Astrocyte (in vitro differentiated cells and primary cell): ENCODE measurements at regions not wholly inside any gene's neighbourhood (a gene's known extent, or its start where the extent isn't known, plus 50 kb on each side); places are given as distances from the start of the nearest gene placed in this dataset.

Experiments
- DNase-seq: peaks from one replicate; pipeline ENCODE4 v3.0.0-alpha.2; 2010; ENCODE audit warnings: low read depth
- FAIRE-seq: peaks from 2 replicates; lab custom pipeline; 2011; peaks lifted over from hg19 to GRCh38; lab: Jason Lieb, UNC
- H2AFZ ChIP-seq: 2 replicates; pipeline ENCODE4 v1.6.0; 2012; ENCODE audit warnings: low read depth, low read length, inconsistent platforms
- H3K27ac ChIP-seq: 2 replicates; pipeline ENCODE4 v1.5.1; 2011; ENCODE audit warnings: low read depth, low read length, inconsistent platforms
- H3K27me3 ChIP-seq: 2 replicates; pipeline ENCODE4 v1.6.0; 2011; ENCODE audit warnings: low read length, inconsistent platforms; ENCODE audit not compliant: insufficient read depth
- H3K36me3 ChIP-seq: 2 replicates; pipeline ENCODE4 v1.5.1; 2011; ENCODE audit warnings: low read length, inconsistent platforms; ENCODE audit not compliant: insufficient read depth
- H3K4me1 ChIP-seq: 2 replicates; pipeline ENCODE4 v1.5.1; 2011; ENCODE audit warnings: low read length, inconsistent platforms; ENCODE audit not compliant: insufficient read depth
- H3K4me2 ChIP-seq: 2 replicates; pipeline ENCODE4 v1.6.0; 2012; ENCODE audit warnings: low read length, inconsistent platforms
- H3K4me3 ChIP-seq: 2 replicates; pipeline ENCODE4 v1.5.1; 2011; ENCODE audit warnings: low read depth, mild to moderate bottlenecking, low read length, inconsistent platforms; ENCODE audit not compliant: insufficient read depth
- H3K79me2 ChIP-seq: 2 replicates; pipeline ENCODE4 v1.6.0; 2012; ENCODE audit warnings: mild to moderate bottlenecking, low read length, inconsistent platforms; ENCODE audit not compliant: insufficient read depth
- H3K9ac ChIP-seq: 2 replicates; pipeline ENCODE4 v1.6.0; 2012; ENCODE audit warnings: mild to moderate bottlenecking, low read length, inconsistent platforms
- H3K9me3 ChIP-seq: 2 replicates; pipeline ENCODE4 v1.5.1; 2012; ENCODE audit warnings: low read depth, mild to moderate bottlenecking, low read length, inconsistent platforms; ENCODE audit not compliant: insufficient read depth
- H4K20me1 ChIP-seq: 2 replicates; pipeline ENCODE4 v1.6.0; 2012; ENCODE audit warnings: low read length, inconsistent platforms; ENCODE audit not compliant: insufficient read depth
- H3K27ac Mint-ChIP-seq: one replicate; pipeline ENCODE4 v1.8.0; 2021; ENCODE audit warnings: mild to moderate bottlenecking, mixed read lengths; ENCODE audit not compliant: unreplicated experiment
- H3K27me3 Mint-ChIP-seq: one replicate; pipeline ENCODE4 v1.8.0; 2021; ENCODE audit warnings: low read depth, mixed read lengths; ENCODE audit not compliant: unreplicated experiment
- H3K36me3 Mint-ChIP-seq: one replicate; pipeline ENCODE4 v1.8.0; 2021; ENCODE audit warnings: low read depth, mixed read lengths; ENCODE audit not compliant: unreplicated experiment
- H3K4me1 Mint-ChIP-seq: one replicate; pipeline ENCODE4 v1.8.0; 2021; ENCODE audit warnings: low read depth, mixed read lengths; ENCODE audit not compliant: unreplicated experiment
- H3K4me3 Mint-ChIP-seq: one replicate; pipeline ENCODE4 v1.8.0; 2021; ENCODE audit warnings: mild to moderate bottlenecking, moderate library complexity, mixed read lengths; ENCODE audit not compliant: unreplicated experiment
- H3K9me3 Mint-ChIP-seq: one replicate; pipeline ENCODE4 v1.8.0; 2021; ENCODE audit warnings: mild to moderate bottlenecking, mixed read lengths; ENCODE audit not compliant: unreplicated experiment
- CTCF ChIP-seq: IDR thresholded peaks from 2 replicates; pipeline ENCODE4 v1.5.1; 2011; ENCODE audit warnings: low read depth, mild to moderate bottlenecking, inconsistent platforms, low read length, moderate library complexity; ENCODE audit not compliant: insufficient read depth
- EZH2 ChIP-seq: IDR thresholded peaks from 2 replicates; pipeline ENCODE4 v1.6.1; 2012; ENCODE audit warnings: mild to moderate bottlenecking, low read length, inconsistent platforms; ENCODE audit not compliant: insufficient read depth

GRCh38 chr2:105674859-105675541, 69.7 kb upstream of the NCK2 start:
- Mint-ChIP-seq H3K36me3 (peaks cover 2% of the 10 kb centered on the region), H3K4me3 (no peak overlapping the region), H3K27ac (peak overlapping the region; percentile 35), H3K27me3 (peaks cover 11% of the 10 kb centered on the region), H3K9me3 (peaks cover 2% of the 10 kb centered on the region), H3K4me1 (peaks cover 15% of the 10 kb centered on the region)
- no peaks in the 10 kb centered on the region for H3K36me3 ChIP-seq
- H3K27ac ChIP-seq: no peak overlapping the region
- H3K4me2 ChIP-seq: no peak overlapping the region
- no peak overlapping the region for H3K4me3 ChIP-seq
- DNase-seq (no peak), FAIRE-seq (no peak)
- TF ChIP-seq CTCF (no peak), EZH2 (no peak)
- no peak overlapping the region for H3K9ac ChIP-seq
- no peaks in the 10 kb centered on the region for H3K4me1 ChIP-seq
- H4K20me1 ChIP-seq: no peaks in the 10 kb centered on the region
- H3K9me3 ChIP-seq: no peaks in the 10 kb centered on the region
- no peak overlapping the region for H2AFZ ChIP-seq
- H3K79me2 ChIP-seq: no peaks in the 10 kb centered on the region
- no peaks in the 10 kb centered on the region for H3K27me3 ChIP-seq

GRCh38 chr2:105674401-105674800, 70.3 kb upstream of the NCK2 start:
- peaks cover 11% of the 10 kb centered on the region for H3K27me3 Mint-ChIP-seq
- H2AFZ ChIP-seq: no peak overlapping the region
- H3K9ac ChIP-seq: no peak overlapping the region
- H3K9me3 Mint-ChIP-seq: peaks cover 2% of the 10 kb centered on the region
- H4K20me1 ChIP-seq: no peaks in the 10 kb centered on the region
- H3K4me1 ChIP-seq: no peaks in the 10 kb centered on the region
- FAIRE-seq (no peak), DNase-seq (peak; percentile 10)
- no peaks in the 10 kb centered on the region for H3K36me3 ChIP-seq
- no peak for TF ChIP-seq CTCF
- TF ChIP-seq EZH2: no peak
- no peaks in the 10 kb centered on the region for H3K9me3 ChIP-seq
- no peak overlapping the region for H3K4me3 ChIP-seq
- H3K27ac ChIP-seq: no peak overlapping the region
- no peaks in the 10 kb centered on the region for H3K36me3 Mint-ChIP-seq
- H3K4me2 ChIP-seq: no peak overlapping the region
- peaks cover 15% of the 10 kb centered on the region for H3K4me1 Mint-ChIP-seq
- no peaks in the 10 kb centered on the region for H3K27me3 ChIP-seq
- H3K4me3 Mint-ChIP-seq: no peak overlapping the region
- peak overlapping the region; percentile 2 for H3K27ac Mint-ChIP-seq
- no peaks in the 10 kb centered on the region for H3K79me2 ChIP-seq

- DNase-seq: peak; percentile 56
- TF ChIP-seq EZH2: no peak
- TF ChIP-seq CTCF: no peak
- Mint-ChIP-seq H3K27ac (no peak overlapping the region), H3K36me3 (no peaks in the 10 kb centered on the region), H3K4me3 (no peak overlapping the region), H3K9me3 (peaks cover 11% of the 10 kb centered on the region), H3K27me3 (peaks cover 3% of the 10 kb centered on the region), H3K4me1 (peaks cover 15% of the 10 kb centered on the region)
- Histone ChIP-seq H3K9ac (no peak overlapping the region), H3K79me2 (no peaks in the 10 kb centered on the region), H3K4me3 (no peak overlapping the region), H3K9me3 (peaks cover under 1% of the 10 kb centered on the region), H3K4me2 (no peak overlapping the region), H3K36me3 (no peaks in the 10 kb centered on the region), H4K20me1 (no peaks in the 10 kb centered on the region), H3K27me3 (no peaks in the 10 kb centered on the region), H3K27ac (no peak overlapping the region), H2AFZ (no peak overlapping the region), H3K4me1 (no peaks in the 10 kb centered on the region)
- FAIRE-seq: no peak
Observed at GRCh38 chr2:105671156-105671555, 73.6 kb upstream of the NCK2 start.
